ENCODE measurements at regions not wholly inside any gene's neighbourhood (a gene's known extent, or its start where the extent isn't known, plus 50 kb on each side); places are given as distances from the start of the nearest gene placed in this dataset.

DNA sequence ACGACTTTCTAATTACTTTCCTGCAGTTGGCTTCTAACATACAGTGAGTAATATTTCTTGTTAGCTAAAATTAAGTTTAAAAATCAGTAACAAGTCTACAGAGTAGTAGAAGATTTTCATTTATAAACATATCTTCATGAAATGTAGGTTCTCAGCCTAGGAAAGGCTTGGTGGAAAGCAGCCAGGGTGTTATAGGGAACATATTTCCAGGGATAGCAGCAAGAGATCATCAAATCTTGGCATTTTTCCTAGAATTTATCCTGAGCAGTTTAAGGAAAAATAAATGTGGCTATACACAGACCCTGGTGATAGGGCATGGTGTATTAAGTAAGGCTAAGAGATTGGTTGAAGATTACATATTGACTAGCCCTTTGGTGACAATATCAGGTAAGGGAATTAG is 203.5 kb upstream of the NEGR1 start:
- TF ChIP-seq, protein P1, sequence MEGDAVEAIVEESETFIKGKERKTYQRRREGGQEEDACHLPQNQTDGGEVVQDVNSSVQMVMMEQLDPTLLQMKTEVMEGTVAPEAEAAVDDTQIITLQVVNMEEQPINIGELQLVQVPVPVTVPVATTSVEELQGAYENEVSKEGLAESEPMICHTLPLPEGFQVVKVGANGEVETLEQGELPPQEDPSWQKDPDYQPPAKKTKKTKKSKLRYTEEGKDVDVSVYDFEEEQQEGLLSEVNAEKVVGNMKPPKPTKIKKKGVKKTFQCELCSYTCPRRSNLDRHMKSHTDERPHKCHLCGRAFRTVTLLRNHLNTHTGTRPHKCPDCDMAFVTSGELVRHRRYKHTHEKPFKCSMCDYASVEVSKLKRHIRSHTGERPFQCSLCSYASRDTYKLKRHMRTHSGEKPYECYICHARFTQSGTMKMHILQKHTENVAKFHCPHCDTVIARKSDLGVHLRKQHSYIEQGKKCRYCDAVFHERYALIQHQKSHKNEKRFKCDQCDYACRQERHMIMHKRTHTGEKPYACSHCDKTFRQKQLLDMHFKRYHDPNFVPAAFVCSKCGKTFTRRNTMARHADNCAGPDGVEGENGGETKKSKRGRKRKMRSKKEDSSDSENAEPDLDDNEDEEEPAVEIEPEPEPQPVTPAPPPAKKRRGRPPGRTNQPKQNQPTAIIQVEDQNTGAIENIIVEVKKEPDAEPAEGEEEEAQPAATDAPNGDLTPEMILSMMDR (IDR thresholded peaks at IDR 0.05): no peak
- no peak for TF ChIP-seq POLR2A (IDR thresholded peaks at IDR 0.05)
- TF ChIP-seq EP300 (IDR thresholded peaks at IDR 0.05): no peak
- no peak for TF ChIP-seq POLR2AphosphoS5 (IDR thresholded peaks at IDR 0.05)

Data from sigmoid colon (tissue), 4 donors.